Fibroblast of skin of left biceps (primary cell): ENCODE measurements at regions not wholly inside any gene's neighbourhood (a gene's known extent, or its start where the extent isn't known, plus 50 kb on each side); places are given as distances from the start of the nearest gene placed in this dataset.

Experiments used
- DNase-seq, 2 experiments: peaks; one replicate each; pipeline ENCODE4 v3.0.0-alpha.2; 2013; ENCODE audit warnings: low read depth in 2 of 2

- no peak for DNase-seq
Measured at GRCh38 chr5:164375051-164375450, 869.6 kb downstream of the MAT2B start.

- no peak for DNase-seq
Measured at GRCh38 chr5:164376843-164377242, 871.4 kb downstream of the MAT2B start.

- no peak for DNase-seq
Measured at GRCh38 chr5:164377746-164378145, 872.3 kb downstream of the MAT2B start.

GRCh38 chr5:164383662-164384061 lies 878.2 kb downstream of the MAT2B start:
- no peak for DNase-seq

- no peak for DNase-seq
Measured at GRCh38 chr5:164392531-164392930, 887.1 kb downstream of the MAT2B start.

GRCh38 chr5:164394686-164395194 lies 889.3 kb downstream of the MAT2B start:
- no peak for DNase-seq

- no peak for DNase-seq
Measured at GRCh38 chr5:164412531-164412930, 907.1 kb downstream of the MAT2B start.

- DNase-seq = no peak
Measured at GRCh38 chr5:164420161-164420560, 914.7 kb downstream of the MAT2B start.

- DNase-seq = no peak
Measured at GRCh38 chr5:164422400-164422799, 917.0 kb downstream of the MAT2B start.

- no peak for DNase-seq
Measured at GRCh38 chr5:164431634-164432304, 926.4 kb downstream of the MAT2B start.

- DNase-seq = no peak
Measured at GRCh38 chr5:164433106-164433870, 927.9 kb downstream of the MAT2B start.

- no peak for DNase-seq
Measured at GRCh38 chr5:164435576-164435975, 930.2 kb downstream of the MAT2B start.

GRCh38 chr5:164439799-164440198 lies 934.4 kb downstream of the MAT2B start:
- no peak for DNase-seq

GRCh38 chr5:164449460-164449859 lies 944.0 kb downstream of the MAT2B start:
- DNase-seq = no peak

- no peak for DNase-seq
Measured at GRCh38 chr5:164466033-164466432, 960.6 kb downstream of the MAT2B start.

GRCh38 chr5:164470312-164470711 lies 964.9 kb downstream of the MAT2B start:
- no peak for DNase-seq

- DNase-seq = no peak
Measured at GRCh38 chr5:164472165-164472564, 966.7 kb downstream of the MAT2B start.

- DNase-seq = peak; percentile 3 to 9
Measured at GRCh38 chr5:164475339-164475977, 970.0 kb downstream of the MAT2B start.

GRCh38 chr5:164481270-164481669 lies 975.9 kb downstream of the MAT2B start:
- DNase-seq = no peak

GRCh38 chr5:164482351-164482750 lies 976.9 kb downstream of the MAT2B start:
- DNase-seq = no peak

- no peak for DNase-seq
Measured at GRCh38 chr5:164484948-164485347, 979.5 kb downstream of the MAT2B start.

GRCh38 chr5:164487939-164488338 lies 982.5 kb downstream of the MAT2B start:
- DNase-seq = no peak
